Thyroid gland (tissue), 4 donors: ENCODE measurements at regions not wholly inside any gene's neighbourhood (a gene's known extent, or its start where the extent isn't known, plus 50 kb on each side); places are given as distances from the start of the nearest gene placed in this dataset.
A peak's percentile ranks its signal among the peaks of the same experiment; 100 is the strongest.

ENCODE experiments used
- POLR2A ChIP-seq, 2 donors: fragments of 450-650 bp; IDR thresholded peaks; one replicate each; pipeline ENCODE4 v1.6.1; 2017; ENCODE audit warnings: antibody characterized with exemption in 2 of 2, mild to moderate bottlenecking in 2 of 2, moderate library complexity in 1 of 2
- TF ChIP-seq, protein P1 (sequence below), 6 experiments: fragments of 200-600 bp in 3 of 6; fragments of 450-650 bp in 3 of 6; sonication (generic) in 3 of 6; IDR thresholded peaks; one replicate each; pipeline ENCODE4 v1.5.1; 2016 to 2019; ENCODE audit warnings: antibody characterized with exemption in 6 of 6, mild to moderate bottlenecking in 2 of 6, inconsistent platforms in 1 of 6, moderate library complexity in 1 of 6

GRCh38 chr5:163347671-163348070 lies 89.7 kb upstream of the CCNG1 start:
- no peak for TF ChIP-seq POLR2A (IDR thresholded peaks at IDR 0.05)
- TF ChIP-seq, protein P1, sequence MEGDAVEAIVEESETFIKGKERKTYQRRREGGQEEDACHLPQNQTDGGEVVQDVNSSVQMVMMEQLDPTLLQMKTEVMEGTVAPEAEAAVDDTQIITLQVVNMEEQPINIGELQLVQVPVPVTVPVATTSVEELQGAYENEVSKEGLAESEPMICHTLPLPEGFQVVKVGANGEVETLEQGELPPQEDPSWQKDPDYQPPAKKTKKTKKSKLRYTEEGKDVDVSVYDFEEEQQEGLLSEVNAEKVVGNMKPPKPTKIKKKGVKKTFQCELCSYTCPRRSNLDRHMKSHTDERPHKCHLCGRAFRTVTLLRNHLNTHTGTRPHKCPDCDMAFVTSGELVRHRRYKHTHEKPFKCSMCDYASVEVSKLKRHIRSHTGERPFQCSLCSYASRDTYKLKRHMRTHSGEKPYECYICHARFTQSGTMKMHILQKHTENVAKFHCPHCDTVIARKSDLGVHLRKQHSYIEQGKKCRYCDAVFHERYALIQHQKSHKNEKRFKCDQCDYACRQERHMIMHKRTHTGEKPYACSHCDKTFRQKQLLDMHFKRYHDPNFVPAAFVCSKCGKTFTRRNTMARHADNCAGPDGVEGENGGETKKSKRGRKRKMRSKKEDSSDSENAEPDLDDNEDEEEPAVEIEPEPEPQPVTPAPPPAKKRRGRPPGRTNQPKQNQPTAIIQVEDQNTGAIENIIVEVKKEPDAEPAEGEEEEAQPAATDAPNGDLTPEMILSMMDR (IDR thresholded peaks at IDR 0.05): peak; percentile 46 to 79 (median 62)
